K562 (cell line): ENCODE measurements at regions not wholly inside any gene's neighbourhood (a gene's known extent, or its start where the extent isn't known, plus 50 kb on each side); places are given as distances from the start of the nearest gene placed in this dataset.

Source experiments
- CBX1 ChIP-seq: sonication (generic); IDR thresholded peaks from 2 replicates; pipeline ENCODE4 v1.6.1; 2016; ENCODE audit warnings: antibody characterized with exemption, low read depth, mild to moderate bottlenecking
- CREB5 ChIP-seq: fragments of 250-450 bp; sonication (Bioruptor Pico); IDR thresholded peaks from 2 replicates; pipeline ENCODE4 v1.5.0; 2020; ENCODE audit warnings: mild to moderate bottlenecking
- DIDO1 ChIP-seq: fragments of 450-650 bp; IDR thresholded peaks from 2 replicates; pipeline ENCODE4 v1.6.1; 2016; ENCODE audit warnings: low read depth, missing biosample characterization, missing genetic modification characterization
- ETV1 ChIP-seq: fragments of 450-650 bp; conservative IDR thresholded peaks from 2 replicates; pipeline ENCODE4 v1.6.1; 2016; ENCODE audit warnings: missing genetic modification characterization, control low read depth, low read depth, missing compliant biosample characterization
- ETV6 ChIP-seq, 3 experiments: fragments of 150-350 bp in 1 of 3; sonication (generic) in 1 of 3; formaldehyde crosslinking in 1 of 3; IDR thresholded peaks; 2 replicates each; pipeline versions ENCODE4 v1.6.1 to v1.8.0; 2014 to 2022; ENCODE audit warnings: borderline replicate concordance in 2 of 3, low read depth in 2 of 3, antibody characterized with exemption in 1 of 3, low read length in 1 of 3, mild to moderate bottlenecking in 1 of 3, missing genetic modification reagents in 1 of 3
- GATAD2A ChIP-seq: fragments of 450-650 bp; IDR thresholded peaks from 2 replicates; pipeline ENCODE4 v1.6.1; 2017
- GTF3C2 ChIP-seq: IDR thresholded peaks from 3 replicates; pipeline ENCODE4 v1.6.1; 2011; ENCODE audit warnings: borderline replicate concordance, mild to moderate bottlenecking, moderate library complexity; ENCODE audit not compliant: insufficient read length; ENCODE audit errors: extremely low read depth
- HMG20A ChIP-seq: fragments of 450-650 bp; formaldehyde crosslinking; conservative IDR thresholded peaks from 2 replicates; pipeline ENCODE4 v1.4.0; 2020; ENCODE audit warnings: mild to moderate bottlenecking, mixed read lengths
- HNRNPK ChIP-seq: fragments of 200-400 bp; formaldehyde crosslinking; IDR thresholded peaks from one replicate; pipeline ENCODE4 v1.6.1; 2018; ENCODE audit warnings: mild to moderate bottlenecking, low read depth, low read length; ENCODE audit not compliant: poor library complexity, severe bottlenecking
- KDM5B ChIP-seq: fragments of 200-600 bp; sonication (generic); IDR thresholded peaks from 2 replicates; pipeline ENCODE4 v1.6.1; 2012; ENCODE audit warnings: low read depth, mild to moderate bottlenecking, moderate library complexity, low read length, control low read depth, inconsistent platforms; ENCODE audit not compliant: insufficient replicate concordance
- NR2F6 ChIP-seq: fragments of 450-650 bp; formaldehyde crosslinking; IDR thresholded peaks from 2 replicates; pipeline ENCODE4 v1.4.0; 2020; ENCODE audit warnings: mild to moderate bottlenecking
- POLR2B ChIP-seq: fragments of 450-650 bp; IDR thresholded peaks from 2 replicates; pipeline ENCODE4 v1.6.1; 2018; ENCODE audit warnings: low read depth; ENCODE audit not compliant: partially characterized antibody
- PREB ChIP-seq: sonication (generic); formaldehyde crosslinking; IDR thresholded peaks from 2 replicates; pipeline ENCODE4 v1.8.1; 2023; ENCODE audit warnings: mild to moderate bottlenecking, missing genetic modification reagents
- PYGO2 ChIP-seq: fragments of 450-650 bp; IDR thresholded peaks from 2 replicates; pipeline ENCODE4 v1.6.1; 2016; ENCODE audit warnings: mild to moderate bottlenecking, missing genetic modification characterization, moderate library complexity, missing compliant biosample characterization
- RBM14 ChIP-seq: fragments of 200-400 bp; formaldehyde crosslinking; IDR thresholded peaks from 2 replicates; pipeline ENCODE4 v1.6.1; 2018; ENCODE audit warnings: low read depth, mild to moderate bottlenecking, low read length, moderate library complexity, borderline replicate concordance; ENCODE audit not compliant: insufficient read depth
- SMAD4 ChIP-seq: fragments of 250-450 bp; sonication (Bioruptor Pico); conservative IDR thresholded peaks from 2 replicates; pipeline ENCODE4 v1.8.0; 2021; ENCODE audit warnings: inconsistent platforms, mild to moderate bottlenecking, moderate library complexity
- ZNF280B ChIP-seq: fragments of 250-450 bp; sonication (Bioruptor Pico); IDR thresholded peaks from 2 replicates; pipeline ENCODE4 v1.5.1; 2021; ENCODE audit warnings: mild to moderate bottlenecking
- ZNF3 ChIP-seq: fragments of 250-450 bp; sonication (Bioruptor Pico); IDR thresholded peaks from 2 replicates; pipeline ENCODE4 v1.5.0; 2021; ENCODE audit warnings: mild to moderate bottlenecking, moderate library complexity
- ZNF408 ChIP-seq: fragments of 250-450 bp; sonication (Bioruptor Pico); IDR thresholded peaks from 2 replicates; pipeline ENCODE4 v1.4.0; 2020; ENCODE audit warnings: low read depth, mild to moderate bottlenecking, moderate library complexity
- ZNF584 ChIP-seq: fragments of 200-800 bp; sonication (Bioruptor generic); IDR thresholded peaks from 2 replicates; pipeline ENCODE4 v1.6.1; 2016; ENCODE audit warnings: low read depth, mild to moderate bottlenecking, missing genetic modification characterization, missing compliant biosample characterization

DNA sequence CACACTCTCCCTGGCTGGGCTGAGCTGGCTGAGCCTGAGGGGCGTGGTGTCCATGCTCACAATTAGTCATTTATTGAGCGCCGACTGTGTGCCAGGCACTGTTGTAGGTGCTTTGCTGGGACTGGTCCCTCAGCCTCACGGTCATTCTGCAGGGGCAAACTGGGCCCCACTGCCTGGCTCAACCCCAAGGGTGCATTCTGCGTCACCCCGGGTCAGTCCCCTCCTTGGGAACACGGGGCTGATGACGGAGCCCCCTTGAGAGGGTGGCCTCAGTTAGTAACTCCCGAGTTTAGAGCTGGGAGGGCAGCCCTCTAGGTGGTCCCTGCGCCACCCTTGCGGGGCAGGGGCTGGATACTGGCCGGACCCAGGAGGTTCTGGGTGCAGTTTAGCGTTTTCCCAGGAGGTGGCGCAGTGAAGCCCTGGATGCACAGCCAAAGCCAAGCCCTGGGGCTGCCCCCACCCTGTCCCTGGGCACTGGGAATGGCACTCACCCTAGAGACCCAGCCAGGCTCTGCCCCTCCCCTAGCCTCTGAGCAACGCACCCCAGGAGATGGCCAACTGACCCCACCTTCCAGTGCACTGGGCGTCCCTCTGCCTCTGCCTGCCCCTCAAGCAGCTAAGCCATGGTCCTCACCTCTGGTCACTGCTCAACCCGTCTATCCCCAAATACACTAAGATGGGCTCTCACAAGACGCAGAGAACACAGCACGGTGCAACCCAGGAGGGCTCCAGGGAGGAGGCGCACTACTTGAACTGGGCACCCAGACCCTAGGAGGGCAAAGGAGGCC, 243.2 kb upstream of the GSE1 start (continued):
- peak; percentile 61 for TF ChIP-seq GTF3C2
- no peak for TF ChIP-seq ZNF3 (CRISPR knock-in tag)
- peak; percentile 73 for TF ChIP-seq SMAD4 (CRISPR knock-in tag)
- TF ChIP-seq RBM14 = no peak
- no peak for TF ChIP-seq ZNF408 (CRISPR knock-in tag)
- TF ChIP-seq ETV1 = no peak
- TF ChIP-seq HMG20A = no peak
- no peak for TF ChIP-seq ETV6 (IDR thresholded peaks at IDR 0.05; ENCODE audit: borderline replicate concordance in 1 of 2, low read depth in 2 of 2, low read length in 1 of 2)
- no peak for TF ChIP-seq ETV6 (CRISPR knock-in tag; IDR thresholded peaks at IDR 0.05; ENCODE audit: borderline replicate concordance)
- no peak for TF ChIP-seq DIDO1 (tag)
- no peak for TF ChIP-seq ZNF584 (CRISPR knock-in tag)
- peak; percentile 64; the same call in 1 of the 2 replicates for TF ChIP-seq PYGO2 (tag)
- no peak for TF ChIP-seq CREB5 (CRISPR knock-in tag)
- TF ChIP-seq HNRNPK = no peak
- no peak for TF ChIP-seq POLR2B
- no peak for TF ChIP-seq ZNF280B (CRISPR knock-in tag)
- TF ChIP-seq GATAD2A = no peak
- no peak for TF ChIP-seq NR2F6
- no peak for TF ChIP-seq PREB (CRISPR knock-in tag)
- TF ChIP-seq KDM5B = no peak
- TF ChIP-seq CBX1 = no peak; the same call in 1 of the 2 replicates
